IMR-90 (cell line): ENCODE measurements at regions not wholly inside any gene's neighbourhood (a gene's known extent, or its start where the extent isn't known, plus 50 kb on each side); places are given as distances from the start of the nearest gene placed in this dataset.

Source experiments
- ATAC-seq: fragments of 200-7000 bp; cut with Tn5 transposase; 2 replicates; pipeline ENCODE4 v1.9.1; 2020; ENCODE audit warnings: low read depth, mild to moderate bottlenecking, moderate library complexity
- BruUV-seq: library from RNA; stranded (reverse); fragments of 400-500 nt; replicated peaks from 2 replicates; lab custom pipeline; 2021; lab: Mats Ljungman, UMichigan
- CTCF ChIA-PET: fragments of 300-600 bp; formaldehyde crosslinking; extraction: SDS; loops from one replicate; lab custom pipeline; 2021; ENCODE audit warnings: antibody characterized with exemption; lab: Yijun Ruan, JAX
- POLR2A ChIA-PET: fragments of 300-600 bp; sonication (Branson Sonifier 250); formaldehyde crosslinking; loops from one replicate; lab custom pipeline; 2022; ENCODE audit warnings: antibody characterized with exemption; ENCODE audit not compliant: unreplicated experiment; lab: Charles Lee
- DNase-seq: peaks from one replicate; pipeline ENCODE4 v3.0.0; 2013
- H2AFZ ChIP-seq: replicated peaks from 2 replicates; pipeline ENCODE3; 2013; ENCODE audit warnings: low read length, mild to moderate bottlenecking; ENCODE audit not compliant: poor library complexity
- H2AK5ac ChIP-seq: 2 replicates; pipeline ENCODE4 v1.6.1; 2013; ENCODE audit warnings: low read depth, low read length, inconsistent platforms
- H2AK9ac ChIP-seq: replicated peaks from 2 replicates; pipeline ENCODE3; 2013; ENCODE audit warnings: mild to moderate bottlenecking, low read depth, low read length, moderate library complexity; ENCODE audit not compliant: poor library complexity
- H2BK120ac ChIP-seq: 2 replicates; pipeline ENCODE4 v1.6.1; 2013; ENCODE audit warnings: low read depth, low read length, inconsistent platforms
- H2BK15ac ChIP-seq: 3 replicates; pipeline ENCODE4 v1.6.1; 2013; ENCODE audit warnings: low read depth, low read length, inconsistent platforms
- H2BK20ac ChIP-seq: 2 replicates; pipeline ENCODE4 v1.6.1; 2013; ENCODE audit warnings: low read depth, mild to moderate bottlenecking, inconsistent platforms, low read length, moderate library complexity
- H2BK5ac ChIP-seq: 2 replicates; pipeline ENCODE4 v1.6.1; 2013; ENCODE audit warnings: mild to moderate bottlenecking, low read depth, low read length, inconsistent platforms; ENCODE audit not compliant: poor library complexity, severe bottlenecking
- H3K14ac ChIP-seq: replicated peaks from 2 replicates; pipeline ENCODE4 v1.6.1; 2013; ENCODE audit warnings: low read depth, low read length, inconsistent platforms
- H3K18ac ChIP-seq: 2 replicates; pipeline ENCODE4 v1.6.1; 2013; ENCODE audit warnings: low read depth, low read length, control low read depth
- H3K23ac ChIP-seq: 2 replicates; pipeline ENCODE4 v1.6.1; 2013; ENCODE audit warnings: low read depth, low read length, inconsistent platforms
- H3K27ac ChIP-seq: 2 replicates; pipeline ENCODE4 v1.5.1; 2013; ENCODE audit warnings: mild to moderate bottlenecking, control low read depth, low read length; ENCODE audit not compliant: insufficient read depth
- H3K27me3 ChIP-seq: 2 replicates; pipeline ENCODE4 v1.6.1; 2013; ENCODE audit warnings: low read length; ENCODE audit not compliant: control insufficient read depth, insufficient read depth
- H3K36me3 ChIP-seq: 2 replicates; pipeline ENCODE4 v1.6.1; 2013; ENCODE audit warnings: low read length, mixed read lengths; ENCODE audit not compliant: control insufficient read depth, insufficient read depth
- H3K4ac ChIP-seq: 2 replicates; pipeline ENCODE4 v1.6.1; 2013; ENCODE audit warnings: low read depth, low read length, inconsistent platforms
- H3K4me1 ChIP-seq: 2 replicates; pipeline ENCODE4 v1.6.1; 2013; ENCODE audit warnings: low read length, mixed read lengths; ENCODE audit not compliant: control insufficient read depth, insufficient read depth
- H3K4me2 ChIP-seq: 2 replicates; pipeline ENCODE4 v1.6.1; 2013; ENCODE audit warnings: low read depth, mild to moderate bottlenecking, control low read depth, low read length, moderate library complexity
- H3K4me3 ChIP-seq: 2 replicates; pipeline ENCODE4 v1.5.1; 2013; ENCODE audit warnings: low read depth, mild to moderate bottlenecking, control low read depth, low read length, moderate library complexity; ENCODE audit not compliant: insufficient read depth
- H3K56ac ChIP-seq: 2 replicates; pipeline ENCODE4 v1.6.1; 2013; ENCODE audit warnings: low read length, inconsistent platforms; ENCODE audit not compliant: insufficient read depth; ENCODE audit errors: extremely low read depth
- H3K79me1 ChIP-seq, 2 experiments: 2 replicates each; pipeline ENCODE4 v1.6.1; 2013; ENCODE audit warnings: low read length in 2 of 2, inconsistent platforms in 1 of 2, low read depth in 1 of 2
- H3K9ac ChIP-seq: 2 replicates; pipeline ENCODE4 v1.6.1; 2013; ENCODE audit warnings: low read depth, low read length, control low read depth
- H3K9me1 ChIP-seq: 2 replicates; pipeline ENCODE4 v1.6.1; 2013; ENCODE audit warnings: low read length, inconsistent platforms; ENCODE audit not compliant: insufficient read depth
- H3K9me3 ChIP-seq: 2 replicates; pipeline ENCODE4 v1.6.1; 2013; ENCODE audit warnings: low read length; ENCODE audit not compliant: control insufficient read depth, insufficient read depth
- H4K20me1 ChIP-seq: 2 replicates; pipeline ENCODE4 v1.6.1; 2013; ENCODE audit warnings: low read length, inconsistent platforms; ENCODE audit not compliant: insufficient read depth
- H4K5ac ChIP-seq: 2 replicates; pipeline ENCODE4 v1.6.1; 2013; ENCODE audit warnings: mild to moderate bottlenecking, low read depth, low read length, control low read depth
- H4K8ac ChIP-seq, 2 experiments: 2 replicates each; pipeline ENCODE4 v1.6.1; 2013; ENCODE audit warnings: low read depth in 2 of 2, low read length in 2 of 2, control low read depth in 1 of 2, inconsistent platforms in 1 of 2
- H4K91ac ChIP-seq: 2 replicates; pipeline ENCODE4 v1.6.1; 2013; ENCODE audit warnings: low read depth, low read length, inconsistent platforms; ENCODE audit not compliant: insufficient read depth
- CEBPB ChIP-seq: IDR thresholded peaks from 2 replicates; pipeline ENCODE4 v1.6.1; 2012; ENCODE audit warnings: low read depth, low read length, improper control_type of control experiment
- MAZ ChIP-seq: IDR thresholded peaks from 2 replicates; pipeline ENCODE4 v1.6.1; 2012; ENCODE audit warnings: low read depth, mild to moderate bottlenecking, low read length, improper control_type of control experiment, moderate library complexity, borderline replicate concordance
- NFE2L2 ChIP-seq: fragments of 150-350 bp; IDR thresholded peaks from 2 replicates; pipeline ENCODE4 v1.6.1; 2016; ENCODE audit warnings: low read depth, mild to moderate bottlenecking, low read length
- dilution Hi-C: fragments of 300-500 bp; cut with HindIII; formaldehyde crosslinking; loops from one replicate; pipeline ENCODE4 v1.14.3; 2018; ENCODE audit warnings: low sequenced_read_pairs; ENCODE audit not compliant: unreplicated experiment
- in situ Hi-C: fragments of 300-500 bp; cut with MboI; formaldehyde crosslinking; loops from 3 replicates; pipeline ENCODE4 v1.14.3; 2019; ENCODE audit warnings: low sequenced_read_pairs, inconsistent platforms, mixed read lengths
- intact Hi-C: fragments of 100-400 bp; cut with micrococcal nuclease; formaldehyde crosslinking; loops from 2 replicates; pipeline ENCODE4 v1.10.0; 2022
- TF ChIP-seq, protein P1 (sequence below): conservative IDR thresholded peaks from 2 replicates; pipeline ENCODE4 v1.5.1; 2012; ENCODE audit warnings: mild to moderate bottlenecking, low read depth, low read length, improper control_type of control experiment

- ChIA-PET POLR2A (no interaction called here), CTCF (no interaction called here)
- peaks cover 17% of the 10 kb centered on the region for H3K9me3 ChIP-seq
- H3K4me1 ChIP-seq, result no peaks in the 10 kb centered on the region
- in situ Hi-C loops, result no loop called here
- no peaks in the 10 kb centered on the region for H3K79me1 ChIP-seq
- TF ChIP-seq, protein P1, sequence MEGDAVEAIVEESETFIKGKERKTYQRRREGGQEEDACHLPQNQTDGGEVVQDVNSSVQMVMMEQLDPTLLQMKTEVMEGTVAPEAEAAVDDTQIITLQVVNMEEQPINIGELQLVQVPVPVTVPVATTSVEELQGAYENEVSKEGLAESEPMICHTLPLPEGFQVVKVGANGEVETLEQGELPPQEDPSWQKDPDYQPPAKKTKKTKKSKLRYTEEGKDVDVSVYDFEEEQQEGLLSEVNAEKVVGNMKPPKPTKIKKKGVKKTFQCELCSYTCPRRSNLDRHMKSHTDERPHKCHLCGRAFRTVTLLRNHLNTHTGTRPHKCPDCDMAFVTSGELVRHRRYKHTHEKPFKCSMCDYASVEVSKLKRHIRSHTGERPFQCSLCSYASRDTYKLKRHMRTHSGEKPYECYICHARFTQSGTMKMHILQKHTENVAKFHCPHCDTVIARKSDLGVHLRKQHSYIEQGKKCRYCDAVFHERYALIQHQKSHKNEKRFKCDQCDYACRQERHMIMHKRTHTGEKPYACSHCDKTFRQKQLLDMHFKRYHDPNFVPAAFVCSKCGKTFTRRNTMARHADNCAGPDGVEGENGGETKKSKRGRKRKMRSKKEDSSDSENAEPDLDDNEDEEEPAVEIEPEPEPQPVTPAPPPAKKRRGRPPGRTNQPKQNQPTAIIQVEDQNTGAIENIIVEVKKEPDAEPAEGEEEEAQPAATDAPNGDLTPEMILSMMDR, result no peak
- TF ChIP-seq NFE2L2, result no peak
- TF ChIP-seq CEBPB, result no peak
- TF ChIP-seq MAZ, result no peak
- no peak overlapping the region for H2BK20ac ChIP-seq
- no peak overlapping the region for H3K9ac ChIP-seq
- no peak overlapping the region for H2AK9ac ChIP-seq
- no peaks in the 10 kb centered on the region for H4K20me1 ChIP-seq
- H3K4me2 ChIP-seq, result no peak overlapping the region
- H3K27ac ChIP-seq, result no peak overlapping the region
- H3K18ac ChIP-seq, result no peak overlapping the region
- H2AK5ac ChIP-seq, result no peak overlapping the region
- no peak overlapping the region for H3K4me3 ChIP-seq
- intact Hi-C loops, result no loop called here
- no peaks in the 10 kb centered on the region for H3K27me3 ChIP-seq
- no peaks in the 10 kb centered on the region for H3K9me1 ChIP-seq
- H2BK15ac ChIP-seq, result no peak overlapping the region
- no peak overlapping the region for H3K14ac ChIP-seq
- no peak overlapping the region for H3K4ac ChIP-seq
- no peak overlapping the region for H3K23ac ChIP-seq
- H3K56ac ChIP-seq, result no peak overlapping the region
- no peak overlapping the region for H2BK5ac ChIP-seq
- no peak overlapping the region for H4K91ac ChIP-seq
- no peak for ATAC-seq
- no peak overlapping the region for H4K5ac ChIP-seq
- no peak overlapping the region for H4K8ac ChIP-seq
- no peak overlapping the region for H2AFZ ChIP-seq
- BruUV-seq, result no TSS peak
- no peak for DNase-seq
- no peak overlapping the region for H2BK120ac ChIP-seq
- dilution Hi-C loops, result no loop called here
- no peaks in the 10 kb centered on the region for H3K36me3 ChIP-seq
These were observed 382.5 kb downstream of the MED10 start for GRCh38 chr5:5995819-5996218.
